RPMI7951 (cell line): ENCODE measurements at regions not wholly inside any gene's neighbourhood (a gene's known extent, or its start where the extent isn't known, plus 50 kb on each side); places are given as distances from the start of the nearest gene placed in this dataset.

Source experiments
- DNase-seq: peaks from one replicate; pipeline ENCODE4 v3.0.0-alpha.2; 2012; ENCODE audit warnings: low read depth

GRCh38 chr22:27660306-27660705 is 141.2 kb downstream of the MN1 start:
- no peak for DNase-seq

GRCh38 chr22:27662359-27663301 is 138.9 kb downstream of the MN1 start:
- DNase-seq: no peak

DNA sequence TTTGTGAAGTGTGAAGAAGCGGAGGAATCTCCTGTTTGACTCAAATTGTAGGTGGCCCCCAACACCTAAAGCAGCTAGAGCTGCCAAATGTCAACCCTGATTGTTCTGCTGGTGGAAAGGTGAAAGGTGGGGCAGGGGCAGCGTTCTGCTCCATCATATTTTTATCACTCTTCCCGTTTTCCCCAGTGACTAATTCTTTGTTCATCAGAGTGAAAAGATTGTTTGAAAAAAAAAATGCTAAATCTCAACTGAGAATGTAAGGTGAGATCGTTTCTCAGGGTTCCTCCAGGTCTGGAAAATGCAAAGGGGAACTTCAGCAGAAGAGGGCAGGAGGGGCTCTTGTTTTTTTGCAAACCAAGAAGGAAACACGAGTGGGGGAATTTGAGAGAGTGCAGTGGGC is 137.7 kb downstream of the MN1 start:
- DNase-seq: no peak

DNA sequence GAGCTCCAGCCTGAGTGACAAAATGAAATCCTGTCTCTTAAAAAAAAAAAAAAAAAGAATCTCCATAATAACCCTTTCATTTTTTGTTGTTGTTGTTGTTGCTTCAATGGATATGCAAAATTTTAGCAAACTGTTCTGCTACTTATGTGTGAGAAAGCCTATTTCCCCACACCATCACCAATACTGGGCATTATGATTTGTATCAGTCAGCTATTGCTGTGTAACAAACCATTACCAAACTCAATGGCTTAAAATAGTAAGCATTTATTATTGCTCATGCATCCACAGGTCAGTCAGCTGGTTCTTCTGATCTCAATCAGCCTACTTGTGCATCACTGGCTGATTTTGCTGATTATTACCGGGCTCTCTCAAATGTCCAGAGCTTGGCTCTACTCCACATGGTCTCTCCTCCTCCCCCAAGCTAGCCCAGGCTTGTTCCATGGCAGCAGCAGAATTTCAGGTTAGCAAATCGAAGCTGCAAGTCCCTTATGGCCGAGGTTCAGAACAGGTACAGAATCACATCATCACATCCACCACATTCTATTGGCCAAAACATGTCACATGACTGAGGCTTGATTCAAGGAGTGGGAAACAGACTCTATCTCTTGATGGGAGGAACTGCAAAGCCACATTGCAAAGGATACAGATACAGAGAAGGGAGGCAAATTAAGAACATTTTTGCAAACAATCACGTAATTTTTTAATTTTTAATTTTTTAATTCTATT is 135.1 kb downstream of the MN1 start:
- DNase-seq: no peak

DNA sequence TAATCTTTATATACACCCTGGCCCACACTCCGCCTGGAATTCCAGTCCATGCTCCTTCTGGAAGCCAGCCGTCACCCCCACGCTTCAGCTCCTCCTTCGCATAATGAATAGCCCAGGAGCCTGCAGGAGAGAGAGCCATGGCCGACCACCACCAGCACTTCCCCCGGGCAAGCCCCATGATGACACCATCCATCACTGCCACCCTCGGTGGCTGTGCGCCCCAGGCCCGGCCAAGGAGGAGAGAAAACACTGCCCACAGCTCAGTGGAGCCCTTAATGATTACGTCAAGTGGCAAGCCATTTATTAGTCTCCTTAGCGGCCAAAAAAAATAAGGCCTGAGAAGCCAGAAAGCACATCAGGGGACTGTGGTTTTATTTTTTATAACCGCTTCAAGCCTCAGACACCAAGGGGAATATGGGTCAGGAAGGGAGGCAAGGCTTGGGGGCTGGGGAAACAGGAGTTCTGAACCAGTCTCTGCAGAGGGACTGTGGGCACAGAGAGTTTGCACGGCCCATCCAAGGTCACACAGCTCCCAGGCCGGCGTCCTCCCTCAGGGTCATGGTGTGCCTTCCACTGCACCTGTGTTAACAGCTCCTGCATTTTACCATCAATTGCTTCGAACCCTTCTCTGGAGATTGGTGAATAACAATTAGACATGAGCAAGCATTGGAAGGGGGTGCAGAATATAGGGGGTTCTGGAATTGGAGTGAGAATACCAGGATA is 134.3 kb downstream of the MN1 start:
- peak; percentile 83 for DNase-seq

DNA sequence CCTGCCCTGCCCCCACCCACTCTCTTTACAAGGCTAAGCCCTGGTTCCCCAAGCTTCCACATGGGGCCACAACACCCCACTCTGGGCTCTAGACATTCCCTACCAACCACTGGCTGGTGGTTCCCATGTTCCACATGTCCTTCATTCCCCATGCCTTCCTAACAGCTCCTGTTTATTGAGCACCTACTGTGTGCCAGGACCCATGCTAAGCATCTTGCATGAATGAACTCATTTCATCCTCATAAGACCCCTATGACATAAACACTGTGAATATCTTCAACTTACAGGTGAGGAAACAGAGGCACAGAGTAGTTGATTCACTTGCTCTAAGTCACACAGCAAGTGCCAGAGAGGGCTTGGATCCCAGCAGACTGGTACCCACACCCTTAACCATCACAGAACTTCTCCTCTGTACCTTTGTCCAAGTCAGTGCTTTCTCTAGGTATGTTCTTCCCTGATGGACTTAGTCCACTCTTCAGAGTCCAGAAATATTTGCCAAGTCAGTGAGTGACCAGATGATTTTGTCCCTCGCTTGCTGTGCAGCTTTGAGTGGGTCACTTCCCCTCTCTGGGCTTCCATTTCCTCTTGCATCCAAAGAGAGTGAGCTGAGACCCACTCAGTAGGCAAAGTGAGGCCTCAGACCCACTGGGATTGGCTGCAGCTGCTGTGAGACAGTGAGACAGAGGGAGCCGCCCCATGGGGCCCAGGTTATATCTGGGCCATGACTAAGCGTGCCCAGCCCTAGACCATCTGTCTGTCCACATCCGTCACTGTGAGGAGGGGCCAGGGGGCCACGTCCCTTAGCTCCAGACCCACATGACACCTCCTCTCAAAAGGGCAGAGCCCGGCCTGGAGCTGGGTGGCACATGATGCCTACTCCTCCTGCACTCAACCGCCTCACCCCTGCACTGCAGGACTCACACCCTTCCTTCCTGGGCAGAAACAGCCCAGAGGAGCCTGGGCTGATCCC is 132.4 kb downstream of the MN1 start:
- peak; percentile 95 for DNase-seq

DNA sequence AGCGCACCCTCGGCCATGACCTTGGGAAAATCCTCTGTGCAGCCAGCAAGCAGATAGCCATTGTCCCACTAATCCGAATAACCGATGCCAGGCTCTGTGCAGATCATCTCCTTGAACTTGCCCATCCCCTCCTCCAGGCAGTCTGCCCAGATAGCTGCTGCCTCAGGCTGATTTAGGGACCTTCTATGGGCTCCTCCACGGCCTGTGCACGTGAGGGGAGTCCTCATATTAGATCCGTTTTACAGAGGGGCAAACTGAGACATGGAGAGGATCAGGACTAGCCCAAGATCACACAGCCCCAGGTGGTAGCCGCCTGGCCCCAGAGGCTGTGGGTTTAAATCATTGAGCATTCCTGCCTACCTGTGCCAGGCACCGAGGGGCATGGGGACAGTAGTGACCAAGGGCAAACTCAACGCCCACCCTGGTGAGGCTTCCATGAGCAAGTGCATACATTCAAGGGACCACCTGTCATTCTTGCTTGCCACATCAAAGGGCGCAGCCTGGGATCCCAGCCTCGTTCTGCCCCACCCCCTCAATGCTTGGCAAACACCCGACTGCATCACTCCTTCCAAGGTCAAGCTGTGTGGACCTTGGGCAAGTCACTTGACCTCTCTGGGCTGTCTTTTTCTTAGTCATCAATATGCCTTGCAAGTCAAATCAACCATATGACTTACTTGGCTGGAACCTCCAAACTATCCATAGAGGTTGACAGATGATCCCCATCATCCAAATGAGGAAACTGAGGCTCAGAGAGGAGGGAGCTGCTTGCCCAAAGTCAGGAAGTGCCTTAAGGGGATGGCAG is 131.6 kb downstream of the MN1 start:
- DNase-seq: peak; percentile 46

GRCh38 chr22:27670701-27671412 is 130.7 kb downstream of the MN1 start:
- no peak for DNase-seq

DNA sequence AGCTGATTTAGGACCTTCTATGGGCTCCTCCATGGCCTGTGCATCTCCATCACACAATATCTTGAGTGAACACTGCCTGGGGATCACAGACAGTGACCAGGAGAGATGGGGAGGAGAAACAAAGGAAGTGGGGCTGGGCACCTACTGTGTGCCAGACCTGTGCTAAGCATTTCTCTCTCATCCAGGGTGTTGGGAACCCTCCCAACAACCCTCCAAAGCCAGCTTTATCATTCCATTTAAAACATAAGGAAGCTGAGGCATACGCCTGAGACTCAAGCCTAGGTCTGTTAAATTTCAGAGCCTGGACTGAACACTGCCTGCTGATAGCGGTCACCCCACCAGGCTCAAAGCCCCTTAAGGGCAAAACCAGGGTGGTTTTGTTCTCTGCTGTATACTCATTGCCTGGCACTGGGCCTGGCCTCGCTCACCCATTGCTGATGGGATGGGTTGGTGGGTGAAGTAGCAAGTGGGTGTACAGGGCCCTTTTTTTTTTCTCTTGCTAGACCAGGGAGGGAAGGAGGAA is 130.1 kb downstream of the MN1 start:
- DNase-seq: peak; percentile 44

- DNase-seq: no peak
Observed at GRCh38 chr22:27672721-27673418, 128.7 kb downstream of the MN1 start.

- no peak for DNase-seq
Observed at GRCh38 chr22:27673839-27674238, 127.7 kb downstream of the MN1 start.

- DNase-seq: no peak
Observed at GRCh38 chr22:27674261-27674923, 127.2 kb downstream of the MN1 start.

DNA sequence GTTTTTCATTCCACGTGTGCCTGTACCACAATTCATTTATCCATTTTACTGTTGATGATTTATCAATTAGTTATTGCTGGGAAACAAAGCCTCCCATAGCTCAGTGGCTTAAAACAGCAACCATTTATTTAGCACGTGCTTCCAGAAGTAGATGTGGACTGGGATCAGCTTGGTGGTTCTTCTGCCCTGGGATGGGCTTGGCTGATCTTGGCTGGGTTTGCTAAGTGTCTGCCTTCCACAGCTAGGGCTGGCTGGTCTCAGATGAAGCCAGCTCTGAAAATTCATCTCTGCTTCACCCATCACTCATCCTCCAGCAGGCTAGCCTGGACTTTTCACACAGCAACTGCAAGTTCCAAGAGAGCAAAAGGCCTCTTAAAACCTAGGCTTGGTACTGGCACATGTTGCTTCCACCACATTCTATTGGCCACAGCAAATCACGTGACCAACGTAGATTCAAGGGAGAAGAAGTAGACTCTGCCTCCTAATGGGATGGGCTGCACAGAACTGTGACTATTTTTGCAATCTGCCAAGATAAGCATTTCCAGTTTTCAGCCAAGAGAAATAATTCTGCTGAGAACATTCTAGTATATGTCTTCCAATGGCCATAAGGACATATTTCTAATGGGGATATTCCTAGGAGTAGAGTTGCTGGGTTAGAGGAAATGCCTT is 124.9 kb downstream of the MN1 start:
- no peak for DNase-seq

GRCh38 chr22:27677905-27678458 is 123.6 kb downstream of the MN1 start:
- no peak for DNase-seq

DNA sequence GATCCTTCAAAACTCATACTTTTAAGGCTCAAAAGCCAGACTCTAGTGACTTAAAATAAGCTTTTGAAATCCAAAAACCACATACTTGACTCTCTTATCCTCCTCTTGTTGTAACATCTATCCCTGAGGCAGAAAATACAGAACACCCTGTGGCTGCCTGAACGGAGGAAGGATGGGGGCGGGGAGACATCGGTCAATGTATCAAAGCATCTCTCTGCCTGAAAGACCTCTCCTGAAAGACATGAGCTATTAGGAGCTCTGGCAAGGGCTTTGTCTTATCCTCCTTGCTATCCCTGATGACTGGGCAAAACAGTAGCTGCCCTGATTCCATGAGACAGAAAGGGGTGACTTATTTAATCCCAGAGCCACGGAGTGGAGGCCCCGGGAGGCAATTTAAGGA is 122.4 kb downstream of the MN1 start:
- DNase-seq: no peak

GRCh38 chr22:27679693-27680488 is 121.7 kb downstream of the MN1 start:
- no peak for DNase-seq
